ENCODE measurements at regions not wholly inside any gene's neighbourhood (a gene's known extent, or its start where the extent isn't known, plus 50 kb on each side); places are given as distances from the start of the nearest gene placed in this dataset.

GRCh38 chr14:98371141-98371540 is 900.9 kb downstream of the BCL11B start:
- DNase-seq (ENCODE audit: low spot score), result no peak

- no peak for DNase-seq (ENCODE audit: low spot score)
These were observed 897.9 kb downstream of the BCL11B start for GRCh38 chr14:98374136-98374535.

GRCh38 chr14:98375566-98375965 is 896.4 kb downstream of the BCL11B start:
- no peak for DNase-seq (ENCODE audit: low spot score)

DNA sequence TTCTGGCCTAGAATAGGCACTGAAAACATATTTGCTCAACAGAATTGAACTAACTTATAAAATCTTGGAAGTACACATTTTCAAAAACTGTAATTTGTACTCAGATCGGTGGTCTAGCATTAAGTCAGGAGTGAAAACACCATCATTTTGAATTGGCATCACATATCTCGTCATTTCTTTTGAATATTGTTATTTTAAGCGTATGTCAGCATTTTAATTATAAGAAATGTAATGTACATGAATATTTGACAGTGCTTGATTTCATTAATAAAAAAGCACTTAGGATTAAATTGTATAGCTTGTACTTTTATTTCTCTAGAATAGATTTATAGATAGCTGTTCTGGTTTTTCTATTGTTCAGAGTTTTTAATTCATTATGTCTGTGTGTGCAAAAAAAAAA is 892.2 kb downstream of the BCL11B start:
- DNase-seq (ENCODE audit: low spot score), result no peak

DNA sequence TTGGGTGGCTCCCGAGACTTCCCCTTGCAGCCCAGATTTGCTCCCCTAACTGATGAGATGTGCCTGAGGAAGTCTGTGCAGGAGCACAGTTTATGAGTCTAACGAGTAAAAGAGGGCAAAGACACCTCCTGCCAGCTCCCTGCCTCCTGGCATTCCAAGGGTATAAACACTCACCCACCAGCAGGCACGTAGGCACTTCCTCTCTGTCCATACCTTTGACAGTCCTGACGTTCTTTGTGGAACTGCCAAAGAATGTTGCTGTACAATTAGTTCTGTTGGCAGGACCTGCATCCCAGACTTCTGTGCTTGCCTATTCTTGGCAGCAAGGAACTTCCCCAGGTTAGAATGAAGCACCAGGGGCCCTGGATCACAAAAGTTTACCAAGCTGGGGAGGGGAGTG is 889.3 kb downstream of the BCL11B start:
- no peak for DNase-seq (ENCODE audit: low spot score)

DNA sequence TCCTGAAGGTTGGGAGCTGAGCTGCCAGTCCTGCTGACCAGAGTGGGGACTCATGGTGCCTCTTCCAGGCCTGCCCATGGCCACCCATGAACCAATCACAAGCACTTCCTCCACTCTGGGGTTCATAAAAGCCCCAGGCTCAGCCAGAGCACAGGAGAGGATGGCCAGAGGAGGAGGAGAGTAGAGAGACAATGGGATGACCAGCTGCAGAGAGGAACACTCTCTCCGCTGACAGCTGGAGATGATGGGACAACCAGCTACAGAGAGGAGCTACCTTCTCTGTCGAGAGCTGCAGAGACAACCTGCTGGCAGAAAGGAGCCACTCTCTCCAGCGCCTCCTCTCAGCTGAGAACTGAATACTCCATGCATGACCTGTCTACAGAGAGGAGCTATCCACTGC is 886.1 kb downstream of the BCL11B start:
- DNase-seq (ENCODE audit: low spot score), result no peak

GRCh38 chr14:98391061-98391460 is 880.9 kb downstream of the BCL11B start:
- DNase-seq (ENCODE audit: low spot score), result no peak

GRCh38 chr14:98393527-98393926 is 878.5 kb downstream of the BCL11B start:
- no peak for DNase-seq (ENCODE audit: low spot score)

DNA sequence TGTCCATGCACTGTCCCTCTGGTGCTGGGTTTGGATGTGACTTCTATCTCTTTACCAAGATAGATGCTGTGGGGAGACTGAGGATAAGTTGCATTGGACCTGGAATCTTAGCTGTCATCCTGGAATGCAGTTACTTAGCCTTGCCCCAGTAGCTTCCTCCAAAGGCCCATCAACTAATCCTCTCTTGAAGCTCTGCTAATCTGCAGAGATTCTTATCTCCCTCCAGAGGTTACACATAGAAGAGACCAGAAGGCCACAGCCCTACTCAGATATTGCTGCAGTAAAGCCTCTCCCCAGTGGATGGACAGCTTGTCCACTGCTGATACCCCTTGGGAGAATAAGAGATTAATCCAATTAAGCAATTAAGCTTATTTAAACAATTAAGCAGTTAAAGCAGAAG is 867.2 kb downstream of the BCL11B start:
- no peak for DNase-seq (ENCODE audit: low spot score)

DNA sequence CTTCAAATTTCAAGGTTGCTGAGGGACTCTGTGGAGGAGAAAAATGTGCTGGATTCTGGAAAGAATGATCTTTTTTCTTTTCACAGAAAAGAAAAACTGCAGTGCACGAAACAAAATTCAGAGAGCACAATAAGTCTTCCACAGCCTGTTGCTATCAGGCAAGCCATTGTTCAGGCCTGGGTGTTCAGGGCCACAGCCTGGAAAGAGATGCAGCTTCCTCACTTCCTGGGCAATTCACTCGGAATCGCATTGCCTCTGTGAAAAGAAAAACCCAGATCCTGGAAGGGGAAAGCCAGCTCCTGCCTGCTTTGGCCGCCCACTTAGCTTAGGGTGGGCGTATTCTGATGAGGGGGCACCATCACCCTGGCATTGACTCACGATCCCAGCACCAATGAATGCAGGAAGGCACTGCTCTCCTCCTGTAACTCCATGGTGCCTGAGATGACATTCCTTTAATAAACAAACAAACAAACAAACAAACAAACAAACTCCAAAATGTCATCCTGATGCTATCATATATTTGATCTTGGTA is 863.9 kb downstream of the BCL11B start:
- no peak for DNase-seq (ENCODE audit: low spot score)

- no peak for DNase-seq (ENCODE audit: low spot score)
These were observed 863.3 kb downstream of the BCL11B start for GRCh38 chr14:98408713-98409112.

DNA sequence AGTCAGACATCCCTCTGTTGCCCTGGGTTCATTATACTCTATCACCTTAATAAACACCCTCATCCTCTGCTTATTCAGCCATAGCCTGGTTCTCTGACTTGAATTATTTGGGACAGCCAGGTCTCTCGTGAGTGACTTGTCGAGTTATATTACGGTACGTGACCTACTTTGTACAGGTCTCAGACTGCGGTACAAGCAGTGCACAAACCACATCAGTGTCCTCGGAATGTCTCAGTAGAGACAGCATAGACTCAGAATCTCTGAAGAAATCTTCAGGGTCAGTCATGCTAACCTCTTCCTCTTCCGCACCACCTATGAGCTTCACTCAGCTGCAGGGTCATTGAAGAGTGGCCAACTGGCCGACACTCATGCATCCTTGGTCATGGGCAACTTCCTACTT is 860.8 kb downstream of the BCL11B start:
- DNase-seq (ENCODE audit: low spot score), result no peak

GRCh38 chr14:98412431-98412830 is 859.6 kb downstream of the BCL11B start:
- no peak for DNase-seq (ENCODE audit: low spot score)

- no peak for DNase-seq (ENCODE audit: low spot score)
These were observed 856.2 kb downstream of the BCL11B start for GRCh38 chr14:98415766-98416165.

GRCh38 chr14:98417001-98417400 is 855.0 kb downstream of the BCL11B start:
- no peak for DNase-seq (ENCODE audit: low spot score)

GRCh38 chr14:98428483-98428994 is 843.5 kb downstream of the BCL11B start:
- DNase-seq (ENCODE audit: low spot score), result no peak

GRCh38 chr14:98433436-98433835 is 838.6 kb downstream of the BCL11B start:
- no peak for DNase-seq (ENCODE audit: low spot score)

DNA sequence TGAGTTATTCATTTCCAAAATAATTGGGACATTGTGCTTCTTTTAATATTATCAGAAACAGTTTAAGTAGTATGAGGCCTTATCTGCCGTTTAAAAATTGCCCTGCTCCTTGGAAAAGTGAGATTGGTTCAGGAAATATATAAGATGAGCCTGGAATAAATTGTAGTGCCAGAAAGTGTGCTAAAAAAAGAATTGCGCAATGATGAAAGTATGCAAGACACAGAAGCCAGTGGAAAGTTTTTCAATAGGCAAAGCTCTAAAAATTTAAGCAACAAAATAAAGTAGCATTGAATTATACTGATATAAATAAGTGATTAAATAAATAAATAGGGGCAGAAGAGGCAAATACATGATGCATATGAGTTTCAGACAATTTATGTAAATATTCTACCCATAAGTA is 834.9 kb downstream of the BCL11B start:
- no peak for DNase-seq (ENCODE audit: low spot score)

- DNase-seq (ENCODE audit: low spot score), result no peak
These were observed 827.9 kb downstream of the BCL11B start for GRCh38 chr14:98444077-98444476.

GRCh38 chr14:98445718-98446117 is 826.3 kb downstream of the BCL11B start:
- no peak for DNase-seq (ENCODE audit: low spot score)

DNA sequence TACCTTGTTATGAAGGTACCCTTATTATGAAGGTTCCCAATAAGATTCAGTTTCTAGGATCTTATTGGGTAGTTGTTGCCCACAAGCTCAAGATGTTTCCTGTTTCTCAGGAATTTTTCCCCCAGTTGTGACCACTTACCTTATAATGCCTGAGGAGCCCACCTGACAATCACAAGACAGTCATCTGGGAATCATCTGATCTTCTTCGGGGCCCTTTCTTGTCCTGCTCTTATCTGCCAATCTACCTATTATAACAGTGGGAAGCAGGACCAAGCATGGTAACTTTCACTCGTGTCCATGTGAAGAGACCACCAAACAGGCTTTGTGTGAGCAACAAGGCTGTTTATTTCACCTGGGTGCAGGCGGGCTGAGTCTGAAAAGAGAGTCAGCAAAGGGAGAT is 825.5 kb downstream of the BCL11B start:
- DNase-seq (ENCODE audit: low spot score), result no peak

GRCh38 chr14:98456231-98456630 is 815.8 kb downstream of the BCL11B start:
- no peak for DNase-seq (ENCODE audit: low spot score)

GRCh38 chr14:98458702-98459101 is 813.3 kb downstream of the BCL11B start:
- DNase-seq (ENCODE audit: low spot score), result no peak

GRCh38 chr14:98462908-98463307 is 809.1 kb downstream of the BCL11B start:
- DNase-seq (ENCODE audit: low spot score), result no peak

- no peak for DNase-seq (ENCODE audit: low spot score)
These were observed 805.2 kb downstream of the BCL11B start for GRCh38 chr14:98466807-98467206.

Measured in AG08396 (cell line).